ENCODE measurements at regions not wholly inside any gene's neighbourhood (a gene's known extent, or its start where the extent isn't known, plus 50 kb on each side); places are given as distances from the start of the nearest gene placed in this dataset.
"Not testable (repeated sequence)": the region's sequence is repeated elsewhere in the genome, so short reads cannot be mapped to it uniquely, and the experiment has no call there.

GRCh38 chr17:22044706-22045246 lies 352.5 kb downstream of the KCNJ18 start:
- DNase-seq (ENCODE audit: low spot score) = not testable (repeated sequence)

- not testable (repeated sequence) for DNase-seq (ENCODE audit: low spot score)
These were observed 355.2 kb downstream of the KCNJ18 start for GRCh38 chr17:22047521-22047920.

GRCh38 chr17:22048226-22048625 lies 355.9 kb downstream of the KCNJ18 start:
- not testable (repeated sequence) for DNase-seq (ENCODE audit: low spot score)

GRCh38 chr17:22050766-22051165 lies 358.4 kb downstream of the KCNJ18 start:
- not testable (repeated sequence) for DNase-seq (ENCODE audit: low spot score)

GRCh38 chr17:22052715-22053114 lies 360.4 kb downstream of the KCNJ18 start:
- not testable (repeated sequence) for DNase-seq (ENCODE audit: low spot score)

GRCh38 chr17:22056566-22056965 lies 364.2 kb downstream of the KCNJ18 start:
- not testable (repeated sequence) for DNase-seq (ENCODE audit: low spot score)

GRCh38 chr17:22075918-22076317 lies 383.6 kb downstream of the KCNJ18 start:
- DNase-seq (ENCODE audit: low spot score) = not testable (repeated sequence)

GRCh38 chr17:22088589-22088988 lies 396.3 kb downstream of the KCNJ18 start:
- not testable (repeated sequence) for DNase-seq (ENCODE audit: low spot score)

GRCh38 chr17:22090263-22090935 lies 398.1 kb downstream of the KCNJ18 start:
- peak; percentile 10 for DNase-seq (ENCODE audit: low spot score)

GRCh38 chr17:22091041-22091679 lies 398.8 kb downstream of the KCNJ18 start:
- not testable (repeated sequence) for DNase-seq (ENCODE audit: low spot score)

GRCh38 chr17:22091840-22092239 lies 399.5 kb downstream of the KCNJ18 start:
- not testable (repeated sequence) for DNase-seq (ENCODE audit: low spot score)

GRCh38 chr17:22095414-22095813 lies 403.1 kb downstream of the KCNJ18 start:
- not testable (repeated sequence) for DNase-seq (ENCODE audit: low spot score)

GRCh38 chr17:22099633-22100032 lies 407.3 kb downstream of the KCNJ18 start:
- not testable (repeated sequence) for DNase-seq (ENCODE audit: low spot score)

- no peak for DNase-seq (ENCODE audit: low spot score)
These were observed 409.9 kb downstream of the KCNJ18 start for GRCh38 chr17:22102177-22102576.

- DNase-seq (ENCODE audit: low spot score) = not testable (repeated sequence)
These were observed 424.4 kb downstream of the KCNJ18 start for GRCh38 chr17:22116720-22117119.

- DNase-seq (ENCODE audit: low spot score) = not testable (repeated sequence)
These were observed 425.1 kb downstream of the KCNJ18 start for GRCh38 chr17:22117401-22117800.

- DNase-seq (ENCODE audit: low spot score) = not testable (repeated sequence)
These were observed 426.7 kb downstream of the KCNJ18 start for GRCh38 chr17:22119016-22119415.

- peak; percentile 77 for DNase-seq (ENCODE audit: low spot score)
These were observed 427.4 kb downstream of the KCNJ18 start for GRCh38 chr17:22119751-22120150.

GRCh38 chr17:22123536-22124281 lies 431.4 kb downstream of the KCNJ18 start:
- DNase-seq (ENCODE audit: low spot score) = no peak

GRCh38 chr17:22128171-22128570 lies 435.8 kb downstream of the KCNJ18 start:
- no peak for DNase-seq (ENCODE audit: low spot score)

GRCh38 chr17:22128723-22129122 lies 436.4 kb downstream of the KCNJ18 start:
- peak; percentile 61 for DNase-seq (ENCODE audit: low spot score)

- not testable (repeated sequence) for DNase-seq (ENCODE audit: low spot score)
These were observed 437.6 kb downstream of the KCNJ18 start for GRCh38 chr17:22129920-22130319.
